ENCODE measurements at regions not wholly inside any gene's neighbourhood (a gene's known extent, or its start where the extent isn't known, plus 50 kb on each side); places are given as distances from the start of the nearest gene placed in this dataset.

DNA sequence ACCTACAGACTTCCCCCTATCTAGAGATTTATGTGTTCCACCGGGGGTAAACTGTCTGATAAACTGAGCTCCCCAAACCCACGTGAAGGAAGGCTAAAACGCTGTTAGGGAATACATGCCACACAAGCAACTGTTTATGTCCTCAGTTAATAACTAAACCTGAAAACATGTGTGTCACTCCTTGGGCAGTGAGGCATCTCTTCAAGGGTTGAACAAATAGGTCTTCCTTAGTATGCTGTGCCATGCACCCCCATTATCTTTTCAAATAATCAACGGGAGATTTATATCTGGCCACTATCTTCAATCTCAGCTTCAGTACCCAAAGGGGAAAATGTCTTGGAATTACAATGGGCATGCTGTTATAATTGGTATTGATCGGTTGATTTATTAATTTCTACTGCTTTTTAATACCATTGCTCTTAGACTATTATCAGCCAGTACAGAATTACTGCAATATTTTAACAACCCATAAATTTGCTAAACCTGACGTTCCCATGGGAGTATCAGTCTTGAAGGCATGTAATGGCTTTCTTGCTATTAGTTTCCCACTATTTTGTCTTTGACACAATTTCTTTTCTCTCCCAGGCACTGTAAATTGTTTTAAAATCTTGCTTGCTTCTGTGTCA is 279.2 kb upstream of the P2RY1 start:
- no peaks in the 10 kb centered on the region for H3K9me3 ChIP-seq (ENCODE audit: control insufficient read depth in 4 of 4, insufficient read depth in 3 of 4, low read length in 3 of 4)
- peaks cover 0 to 25% (median 0%) of the 10 kb centered on the region in 5 donors for H3K4me1 ChIP-seq (ENCODE audit: control insufficient read depth in 5 of 5, insufficient read depth in 5 of 5, low read length in 5 of 5)
- TF ChIP-seq, protein P1, sequence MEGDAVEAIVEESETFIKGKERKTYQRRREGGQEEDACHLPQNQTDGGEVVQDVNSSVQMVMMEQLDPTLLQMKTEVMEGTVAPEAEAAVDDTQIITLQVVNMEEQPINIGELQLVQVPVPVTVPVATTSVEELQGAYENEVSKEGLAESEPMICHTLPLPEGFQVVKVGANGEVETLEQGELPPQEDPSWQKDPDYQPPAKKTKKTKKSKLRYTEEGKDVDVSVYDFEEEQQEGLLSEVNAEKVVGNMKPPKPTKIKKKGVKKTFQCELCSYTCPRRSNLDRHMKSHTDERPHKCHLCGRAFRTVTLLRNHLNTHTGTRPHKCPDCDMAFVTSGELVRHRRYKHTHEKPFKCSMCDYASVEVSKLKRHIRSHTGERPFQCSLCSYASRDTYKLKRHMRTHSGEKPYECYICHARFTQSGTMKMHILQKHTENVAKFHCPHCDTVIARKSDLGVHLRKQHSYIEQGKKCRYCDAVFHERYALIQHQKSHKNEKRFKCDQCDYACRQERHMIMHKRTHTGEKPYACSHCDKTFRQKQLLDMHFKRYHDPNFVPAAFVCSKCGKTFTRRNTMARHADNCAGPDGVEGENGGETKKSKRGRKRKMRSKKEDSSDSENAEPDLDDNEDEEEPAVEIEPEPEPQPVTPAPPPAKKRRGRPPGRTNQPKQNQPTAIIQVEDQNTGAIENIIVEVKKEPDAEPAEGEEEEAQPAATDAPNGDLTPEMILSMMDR (IDR thresholded peaks at IDR 0.05; ENCODE audit: control extremely low read depth, extremely low read depth), result no peak
- 94 to 96% methylated on average over 6 of the region's 6 CpGs for WGBS, 2 donors
- H3K36me3 ChIP-seq (ENCODE audit: control insufficient read depth in 4 of 4, insufficient read depth in 4 of 4, low read length in 4 of 4), result no peaks in the 10 kb centered on the region
- no peaks in the 10 kb centered on the region for H3K27me3 ChIP-seq (ENCODE audit: control insufficient read depth in 3 of 3, insufficient read depth in 3 of 3, low read length in 2 of 3)
- H3K27ac ChIP-seq (ENCODE audit: low read depth in 1 of 2, low read length in 1 of 2), result peak overlapping the region in 1 of 2 donors; percentile 60
- no peak for ATAC-seq (ENCODE audit: insufficient read depth, low FRiP score)
- no peak overlapping the region for H3K9ac ChIP-seq (ENCODE audit: insufficient read depth in 1 of 2, low read length in 2 of 2)
- no peak for DNase-seq
- H3K4me3 ChIP-seq, result no peak overlapping the region

DNA sequence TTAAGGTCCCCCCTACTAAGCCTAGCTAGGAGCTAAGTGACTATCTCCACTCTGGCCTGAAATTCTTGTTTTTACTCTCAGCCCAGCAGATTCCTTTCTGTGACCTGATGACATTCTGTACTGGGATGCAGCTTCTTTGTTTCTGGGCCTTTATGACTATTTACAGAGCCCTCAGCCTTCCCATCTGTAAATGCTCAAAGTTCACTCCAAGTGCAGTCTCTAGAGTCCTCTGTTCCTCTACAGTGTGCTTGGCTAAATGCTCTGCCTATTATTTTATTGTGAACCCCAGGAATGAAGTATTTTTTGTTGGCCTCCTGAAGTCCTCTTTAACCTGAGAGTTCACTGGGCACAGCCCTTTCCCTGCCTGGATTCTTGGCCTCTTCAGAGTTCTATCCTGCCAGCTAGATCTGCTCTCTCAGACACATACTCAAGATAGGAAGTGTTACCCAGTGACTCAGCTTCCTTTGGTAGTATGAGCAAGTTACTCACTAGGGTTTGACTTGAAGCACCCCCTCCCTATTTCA is 278.1 kb upstream of the P2RY1 start:
- Histone ChIP-seq H3K9me3 (ENCODE audit: control insufficient read depth in 4 of 4, insufficient read depth in 3 of 4, low read length in 3 of 4) (no peaks in the 10 kb centered on the region), H3K27ac (ENCODE audit: low read depth in 1 of 2, low read length in 1 of 2) (peak overlapping the region in 1 of 2 donors; percentile 93), H3K4me3 (no peak overlapping the region), H3K36me3 (ENCODE audit: control insufficient read depth in 4 of 4, insufficient read depth in 4 of 4, low read length in 4 of 4) (no peaks in the 10 kb centered on the region), H3K27me3 (ENCODE audit: control insufficient read depth in 3 of 3, insufficient read depth in 3 of 3, low read length in 2 of 3) (no peaks in the 10 kb centered on the region), H3K4me1 (ENCODE audit: control insufficient read depth in 5 of 5, insufficient read depth in 5 of 5, low read length in 5 of 5) (peaks cover 0 to 25% (median 0%) of the 10 kb centered on the region in 5 donors), H3K9ac (ENCODE audit: insufficient read depth in 1 of 2, low read length in 2 of 2) (no peak overlapping the region)
- TF ChIP-seq, protein P1 (IDR thresholded peaks at IDR 0.05; ENCODE audit: control extremely low read depth, extremely low read depth), result no peak
- ATAC-seq (ENCODE audit: insufficient read depth, low FRiP score) (peak; percentile 69), DNase-seq (peak in 2 of 3 donors; percentile 33 to 67)

DNA sequence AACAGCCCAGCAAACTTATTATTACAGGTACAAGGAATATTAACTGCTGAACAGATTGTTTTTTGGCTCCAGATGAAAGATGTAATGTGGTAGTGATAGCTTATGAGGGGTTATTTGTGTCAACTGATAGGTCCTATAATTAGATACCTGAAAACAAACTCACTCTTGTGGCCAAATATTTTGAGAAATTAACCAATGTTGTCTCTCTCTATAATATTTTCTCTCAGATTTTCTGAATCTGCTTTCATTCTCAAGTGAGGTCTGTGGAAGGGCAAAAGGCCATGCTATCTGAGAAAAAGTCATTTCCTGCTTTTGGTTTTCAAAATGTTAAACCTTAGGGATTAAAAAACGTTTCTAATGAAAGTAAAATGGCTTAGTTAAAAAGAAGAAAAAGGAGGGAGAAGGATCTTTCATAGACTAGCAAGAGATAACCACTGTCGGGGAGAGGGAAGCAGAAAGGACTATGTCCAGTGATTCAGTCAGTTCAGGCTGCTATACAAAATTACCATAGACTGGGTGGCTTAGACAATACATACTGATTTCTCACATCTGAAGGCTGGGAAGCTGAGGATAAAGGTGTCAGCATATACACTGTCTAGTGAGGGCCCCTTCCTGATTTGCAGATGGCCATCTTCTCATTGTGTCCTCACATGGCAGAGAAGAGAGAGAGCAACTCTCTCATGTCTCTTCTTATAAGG is 277.5 kb upstream of the P2RY1 start:
- TF ChIP-seq, protein P1 (IDR thresholded peaks at IDR 0.05; ENCODE audit: control extremely low read depth, extremely low read depth), result no peak
- Histone ChIP-seq H3K27ac (ENCODE audit: low read depth in 1 of 2, low read length in 1 of 2) (peak overlapping the region; percentile 59 to 93), H3K4me1 (ENCODE audit: control insufficient read depth in 5 of 5, insufficient read depth in 5 of 5, low read length in 5 of 5) (peaks cover 0 to 25% (median 0%) of the 10 kb centered on the region in 5 donors), H3K9ac (ENCODE audit: insufficient read depth in 1 of 2, low read length in 2 of 2) (no peak overlapping the region), H3K4me3 (no peak overlapping the region), H3K36me3 (ENCODE audit: control insufficient read depth in 4 of 4, insufficient read depth in 4 of 4, low read length in 4 of 4) (no peaks in the 10 kb centered on the region), H3K27me3 (ENCODE audit: control insufficient read depth in 3 of 3, insufficient read depth in 3 of 3, low read length in 2 of 3) (no peaks in the 10 kb centered on the region), H3K9me3 (ENCODE audit: control insufficient read depth in 4 of 4, insufficient read depth in 3 of 4, low read length in 3 of 4) (no peaks in the 10 kb centered on the region)
- DNase-seq, result no peak
- WGBS, 2 donors, result 47 to 53% methylated on average over 2 of the region's 2 CpGs
- no peak for ATAC-seq (ENCODE audit: insufficient read depth, low FRiP score)

All from lung (tissue), 11 donors.